CD8-positive, alpha-beta memory T cell (primary cell): ENCODE measurements at regions not wholly inside any gene's neighbourhood (a gene's known extent, or its start where the extent isn't known, plus 50 kb on each side); places are given as distances from the start of the nearest gene placed in this dataset.

ENCODE experiments used
- CTCF ChIA-PET: fragments of 350-600 bp; sonication (Branson Sonifier 250); formaldehyde crosslinking; loops from one replicate; lab custom pipeline; 2021; ENCODE audit warnings: antibody characterized with exemption; lab: Charles Lee
- POLR2A ChIA-PET: fragments of 350-600 bp; sonication (Branson Sonifier 250); formaldehyde crosslinking; loops from one replicate; lab custom pipeline; 2021; ENCODE audit warnings: antibody characterized with exemption; lab: Charles Lee
- DNase-seq, 5 donors: peaks; one replicate each; pipeline versions ENCODE4 v3.0.0 to v3.0.0-alpha.2; 2020 to 2022; ENCODE audit warnings: mixed read lengths in 1 of 5
- H3K27ac ChIP-seq: one replicate; pipeline ENCODE4 v1.7.0; 2013; ENCODE audit warnings: low read depth, mild to moderate bottlenecking, low read length, moderate library complexity
- H3K27me3 ChIP-seq: 2 replicates; pipeline ENCODE4 v1.7.0; 2013; ENCODE audit warnings: low read length, mild to moderate bottlenecking; ENCODE audit not compliant: insufficient read depth, poor library complexity, severe bottlenecking
- H3K36me3 ChIP-seq: 2 replicates; pipeline ENCODE4 v1.7.0; 2013; ENCODE audit warnings: mild to moderate bottlenecking, low read length, moderate library complexity; ENCODE audit not compliant: insufficient read depth
- H3K4me1 ChIP-seq: 2 replicates; pipeline ENCODE4 v1.7.0; 2013; ENCODE audit warnings: mild to moderate bottlenecking, low read length, moderate library complexity; ENCODE audit not compliant: insufficient read depth
- H3K4me3 ChIP-seq: 2 replicates; pipeline ENCODE4 v1.7.0; 2013; ENCODE audit warnings: mild to moderate bottlenecking, low read length
- H3K9me3 ChIP-seq: 2 replicates; pipeline ENCODE4 v1.7.0; 2013; ENCODE audit warnings: mild to moderate bottlenecking, low read length
- H3K27ac Mint-ChIP-seq, 8 donors: one replicate each; pipeline ENCODE4 v1.8.0; 2020 to 2021; ENCODE audit warnings: mixed read lengths in 8 of 8, mild to moderate bottlenecking in 6 of 8, inconsistent platforms in 3 of 8, moderate library complexity in 3 of 8
- H3K27me3 Mint-ChIP-seq, 2 donors: one replicate each; pipeline ENCODE4 v1.8.0; 2020 to 2021; ENCODE audit warnings: mixed read lengths in 2 of 2, mild to moderate bottlenecking in 1 of 2, moderate library complexity in 1 of 2
- H3K36me3 Mint-ChIP-seq, 3 donors: one replicate each; pipeline ENCODE4 v1.8.0; 2020 to 2021; ENCODE audit warnings: mixed read lengths in 3 of 3, inconsistent platforms in 1 of 3, mild to moderate bottlenecking in 1 of 3
- H3K4me1 Mint-ChIP-seq, 3 donors: one replicate each; pipeline ENCODE4 v1.8.0; 2020 to 2021; ENCODE audit warnings: mixed read lengths in 3 of 3, inconsistent platforms in 1 of 3, mild to moderate bottlenecking in 1 of 3
- H3K4me3 Mint-ChIP-seq, 7 donors: one replicate each; pipeline ENCODE4 v1.8.0; 2020 to 2021; ENCODE audit warnings: mixed read lengths in 7 of 7, mild to moderate bottlenecking in 6 of 7, moderate library complexity in 4 of 7, inconsistent platforms in 2 of 7
- H3K9me3 Mint-ChIP-seq, 5 donors: one replicate each; pipeline ENCODE4 v1.8.0; 2020 to 2022; ENCODE audit warnings: mixed read lengths in 5 of 5, mild to moderate bottlenecking in 3 of 5, moderate library complexity in 2 of 5, inconsistent platforms in 1 of 5

DNA sequence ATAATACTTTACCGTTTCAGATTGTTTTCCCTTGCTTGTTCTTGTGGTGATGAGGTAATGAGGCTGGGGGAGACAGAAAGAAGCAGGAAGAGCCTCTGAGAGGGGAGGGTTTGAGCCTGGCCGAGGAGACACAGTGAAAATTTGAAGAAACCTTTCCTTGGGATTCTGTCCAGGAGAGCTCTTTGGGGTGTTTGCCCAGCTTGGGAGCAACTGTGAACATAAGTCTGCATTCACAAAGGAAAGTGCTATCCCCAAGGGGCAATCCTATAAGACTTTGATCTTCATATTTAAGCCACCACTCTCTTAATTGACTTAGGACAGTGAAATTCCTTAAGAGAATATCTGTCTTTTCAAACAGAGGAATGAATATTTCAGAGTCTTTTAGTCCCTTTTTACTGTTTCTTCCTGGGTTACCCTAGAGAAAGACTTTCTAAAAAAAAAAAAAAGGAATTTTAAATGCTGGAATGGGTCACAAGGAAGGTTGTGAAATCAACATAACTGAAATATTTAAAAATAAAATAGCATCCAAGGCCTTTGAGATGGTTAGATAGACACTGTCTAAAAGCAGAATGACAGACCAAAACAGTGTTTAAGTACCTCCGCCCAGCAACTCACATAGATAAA, 52.5 kb upstream of the STAM2 start:
- Histone ChIP-seq H3K27ac (no peak overlapping the region), H3K9me3 (no peaks in the 10 kb centered on the region), H3K4me1 (no peaks in the 10 kb centered on the region), H3K36me3 (no peaks in the 10 kb centered on the region), H3K4me3 (no peak overlapping the region), H3K27me3 (no peaks in the 10 kb centered on the region)
- no peaks in the 10 kb centered on the region for H3K9me3 Mint-ChIP-seq
- peak overlapping the region in 1 of 8 donors; percentile 12 for H3K27ac Mint-ChIP-seq
- DNase-seq, result no peak
- H3K36me3 Mint-ChIP-seq, result peaks cover 0 to 3% (median 0%) of the 10 kb centered on the region in 3 donors
- no peak overlapping the region for H3K4me3 Mint-ChIP-seq
- peaks cover 8 to 19% of the 10 kb centered on the region in 2 donors for H3K27me3 Mint-ChIP-seq
- POLR2A ChIA-PET, result no interaction called here
- no peaks in the 10 kb centered on the region for H3K4me1 Mint-ChIP-seq
- CTCF ChIA-PET, result no interaction called here

DNA sequence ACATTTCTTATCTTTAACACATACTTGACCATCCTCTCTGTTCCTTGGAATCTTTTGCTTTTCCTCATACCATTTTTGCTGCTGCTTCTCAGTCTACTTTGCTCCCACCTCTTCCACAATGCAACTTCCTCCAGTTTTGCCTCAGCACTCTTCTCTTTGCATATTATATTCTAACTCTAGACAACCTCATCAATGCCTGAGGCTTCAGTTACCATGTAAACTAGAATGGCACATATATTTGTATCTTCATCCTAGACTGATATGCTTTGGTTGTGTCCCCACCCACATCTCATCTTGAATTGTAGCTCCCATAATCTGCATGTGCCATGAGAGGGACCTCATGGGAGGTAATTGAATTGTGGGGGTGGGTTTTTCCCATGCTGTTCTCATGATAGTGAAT, 55.9 kb upstream of the STAM2 start:
- no peaks in the 10 kb centered on the region for H3K4me1 Mint-ChIP-seq
- no peak overlapping the region for H3K27ac Mint-ChIP-seq
- Histone ChIP-seq H3K9me3 (no peaks in the 10 kb centered on the region), H3K4me1 (no peaks in the 10 kb centered on the region), H3K27ac (no peak overlapping the region), H3K27me3 (no peaks in the 10 kb centered on the region), H3K36me3 (no peaks in the 10 kb centered on the region), H3K4me3 (no peak overlapping the region)
- no peak for DNase-seq
- CTCF ChIA-PET, result no interaction called here
- H3K4me3 Mint-ChIP-seq, result no peak overlapping the region
- H3K36me3 Mint-ChIP-seq, result peaks cover 0 to 3% (median 0%) of the 10 kb centered on the region in 3 donors
- POLR2A ChIA-PET, result no interaction called here
- no peaks in the 10 kb centered on the region for H3K9me3 Mint-ChIP-seq
- H3K27me3 Mint-ChIP-seq, result peaks cover 5 to 8% of the 10 kb centered on the region in 2 donors

DNA sequence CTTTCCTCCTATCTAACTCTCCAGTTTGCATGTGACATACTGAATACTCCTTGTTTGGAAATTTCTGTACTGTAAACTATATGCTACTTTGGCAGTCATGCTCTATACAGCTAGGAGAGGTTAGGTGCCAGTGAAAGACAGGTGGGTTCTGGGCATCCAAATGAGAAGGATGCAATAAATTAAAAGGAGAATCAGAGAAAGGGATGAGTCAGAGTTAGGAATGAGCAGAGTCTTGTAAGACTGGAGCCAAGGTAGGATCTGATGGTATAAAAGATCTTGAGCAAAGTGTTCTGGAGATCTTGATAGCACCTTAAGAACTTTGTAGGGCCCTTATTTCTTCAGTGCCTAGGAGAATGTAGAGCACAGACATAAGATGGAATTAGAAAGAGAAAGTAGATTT, 58.7 kb upstream of the STAM2 start:
- H3K9me3 ChIP-seq, result no peaks in the 10 kb centered on the region
- H3K4me1 ChIP-seq, result no peaks in the 10 kb centered on the region
- POLR2A ChIA-PET, result no interaction called here
- no peaks in the 10 kb centered on the region for H3K4me1 Mint-ChIP-seq
- CTCF ChIA-PET, result no interaction called here
- H3K27me3 Mint-ChIP-seq, result peaks cover 0 to 6% of the 10 kb centered on the region in 2 donors
- H3K27me3 ChIP-seq, result no peaks in the 10 kb centered on the region
- H3K9me3 Mint-ChIP-seq, result peaks cover 0 to under 1% (median 0%) of the 10 kb centered on the region in 5 donors
- H3K27ac Mint-ChIP-seq, result no peak overlapping the region
- peaks cover 0 to 3% (median 0%) of the 10 kb centered on the region in 3 donors for H3K36me3 Mint-ChIP-seq
- H3K27ac ChIP-seq, result no peak overlapping the region
- no peak overlapping the region for H3K4me3 ChIP-seq
- DNase-seq, result no peak
- H3K36me3 ChIP-seq, result no peaks in the 10 kb centered on the region
- no peak overlapping the region for H3K4me3 Mint-ChIP-seq

DNA sequence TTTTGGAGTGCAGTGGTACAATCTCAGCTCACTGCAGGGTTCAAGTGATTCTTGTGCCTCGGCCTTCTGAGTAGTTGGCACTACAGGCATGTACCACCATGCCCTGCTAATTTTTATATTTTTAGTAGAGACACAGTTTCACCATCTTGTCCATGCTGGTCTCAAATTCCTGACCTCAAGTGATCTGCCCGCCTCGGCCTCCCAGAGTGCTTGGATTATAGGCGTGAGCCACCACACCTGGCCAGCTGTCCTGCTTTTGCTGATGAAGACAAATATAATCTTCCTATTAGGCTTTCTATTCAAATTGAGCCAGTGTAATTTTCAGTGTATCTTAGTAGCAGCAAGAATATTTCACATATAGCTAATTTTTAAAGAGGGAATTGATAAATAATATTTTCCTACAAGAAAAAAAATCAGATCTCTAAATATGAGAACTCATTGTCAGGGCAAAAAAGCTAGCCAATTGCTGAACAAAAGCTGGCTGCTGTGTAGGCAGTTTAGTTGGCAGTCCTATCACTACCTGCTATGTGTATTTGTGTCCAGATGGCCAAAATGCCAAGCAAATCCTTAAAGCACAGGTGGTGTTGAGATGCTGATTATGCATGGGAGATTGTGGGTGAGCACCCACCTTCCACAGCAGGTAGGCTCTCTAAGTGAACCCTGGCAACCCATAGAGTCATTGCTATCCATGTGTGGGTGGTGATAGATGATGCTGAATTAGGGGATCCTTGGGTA, 60.8 kb upstream of the STAM2 start:
- Histone ChIP-seq H3K4me1 (no peaks in the 10 kb centered on the region), H3K27me3 (no peaks in the 10 kb centered on the region), H3K9me3 (no peaks in the 10 kb centered on the region), H3K4me3 (no peak overlapping the region), H3K27ac (no peak overlapping the region), H3K36me3 (no peaks in the 10 kb centered on the region)
- ChIA-PET CTCF (no interaction called here), POLR2A (no interaction called here)
- Mint-ChIP-seq H3K27ac (no peak overlapping the region), H3K4me1 (no peaks in the 10 kb centered on the region), H3K36me3 (peaks cover 0 to 3% (median 0%) of the 10 kb centered on the region in 3 donors), H3K4me3 (no peak overlapping the region), H3K27me3 (peaks cover 0 to 6% of the 10 kb centered on the region in 2 donors), H3K9me3 (peaks cover 2 to 10% (median 5%) of the 10 kb centered on the region in 5 donors)
- no peak for DNase-seq

DNA sequence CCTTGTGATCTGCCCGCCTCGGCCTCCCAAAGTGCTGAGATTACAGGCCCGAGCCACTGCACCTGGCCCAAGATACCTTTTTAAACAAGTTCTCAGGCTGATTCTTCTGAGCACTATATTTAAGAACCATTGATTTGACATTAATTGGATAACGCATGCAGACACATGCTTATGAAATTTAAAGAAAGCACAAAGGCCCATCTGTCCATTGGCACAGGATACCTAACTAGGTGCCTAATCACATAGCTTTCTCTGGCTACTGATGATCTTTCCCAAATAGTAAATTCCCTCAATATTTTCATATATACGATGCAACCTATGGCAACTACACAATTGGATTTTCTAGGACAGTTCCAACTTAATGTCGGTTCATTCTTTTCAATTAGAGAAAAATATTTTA, 62.5 kb upstream of the STAM2 start:
- POLR2A ChIA-PET, result no interaction called here
- H3K9me3 Mint-ChIP-seq, result peaks cover 2 to 10% (median 6%) of the 10 kb centered on the region in 5 donors
- no peaks in the 10 kb centered on the region for H3K4me1 Mint-ChIP-seq
- H3K27ac Mint-ChIP-seq, result no peak overlapping the region
- H3K27me3 Mint-ChIP-seq, result peaks cover 0 to 3% of the 10 kb centered on the region in 2 donors
- H3K9me3 ChIP-seq, result no peaks in the 10 kb centered on the region
- no peak for DNase-seq
- no peak overlapping the region for H3K4me3 ChIP-seq
- no peaks in the 10 kb centered on the region for H3K36me3 Mint-ChIP-seq
- no peaks in the 10 kb centered on the region for H3K27me3 ChIP-seq
- no peaks in the 10 kb centered on the region for H3K36me3 ChIP-seq
- no peak overlapping the region for H3K4me3 Mint-ChIP-seq
- CTCF ChIA-PET, result no interaction called here
- no peaks in the 10 kb centered on the region for H3K4me1 ChIP-seq
- no peak overlapping the region for H3K27ac ChIP-seq

GRCh38 chr2:152240559-152241231, 65.1 kb upstream of the STAM2 start:
- CTCF ChIA-PET, result no interaction called here
- no peaks in the 10 kb centered on the region for H3K36me3 ChIP-seq
- DNase-seq, result no peak
- no peaks in the 10 kb centered on the region for H3K27me3 ChIP-seq
- Mint-ChIP-seq H3K4me1 (no peaks in the 10 kb centered on the region), H3K9me3 (peaks cover 2 to 10% (median 6%) of the 10 kb centered on the region in 5 donors), H3K27me3 (peaks cover 0 to 6% of the 10 kb centered on the region in 2 donors), H3K4me3 (no peak overlapping the region), H3K36me3 (no peaks in the 10 kb centered on the region), H3K27ac (no peak overlapping the region)
- POLR2A ChIA-PET, result no interaction called here
- no peaks in the 10 kb centered on the region for H3K4me1 ChIP-seq
- H3K9me3 ChIP-seq, result no peaks in the 10 kb centered on the region
- H3K27ac ChIP-seq, result no peak overlapping the region
- H3K4me3 ChIP-seq, result no peak overlapping the region

- no peak overlapping the region for H3K4me3 ChIP-seq
- no peaks in the 10 kb centered on the region for H3K4me1 Mint-ChIP-seq
- no peak overlapping the region for H3K27ac Mint-ChIP-seq
- H3K27ac ChIP-seq, result no peak overlapping the region
- CTCF ChIA-PET, result no interaction called here
- no peaks in the 10 kb centered on the region for H3K9me3 ChIP-seq
- no peaks in the 10 kb centered on the region for H3K36me3 ChIP-seq
- no peaks in the 10 kb centered on the region for H3K36me3 Mint-ChIP-seq
- no peaks in the 10 kb centered on the region for H3K4me1 ChIP-seq
- no peaks in the 10 kb centered on the region for H3K27me3 ChIP-seq
- H3K9me3 Mint-ChIP-seq, result peaks cover 2 to 10% (median 6%) of the 10 kb centered on the region in 5 donors
- no peak overlapping the region for H3K4me3 Mint-ChIP-seq
- POLR2A ChIA-PET, result no interaction called here
- DNase-seq, result no peak
- H3K27me3 Mint-ChIP-seq, result peaks cover 2 to 10% of the 10 kb centered on the region in 2 donors
These were observed 66.6 kb upstream of the STAM2 start for GRCh38 chr2:152241948-152242729.
